ENCODE measurements at regions not wholly inside any gene's neighbourhood (a gene's known extent, or its start where the extent isn't known, plus 50 kb on each side); places are given as distances from the start of the nearest gene placed in this dataset.
"Not testable (repeated sequence)": the region's sequence is repeated elsewhere in the genome, so short reads cannot be mapped to it uniquely, and the experiment has no call there.

GRCh38 chr15:25248583-25249235, 190.1 kb downstream of the UBE3A start:
- DNase-seq (ENCODE audit: low spot score): no peak

- DNase-seq (ENCODE audit: low spot score): no peak
These were observed 189.4 kb downstream of the UBE3A start for GRCh38 chr15:25249236-25250010.

DNA sequence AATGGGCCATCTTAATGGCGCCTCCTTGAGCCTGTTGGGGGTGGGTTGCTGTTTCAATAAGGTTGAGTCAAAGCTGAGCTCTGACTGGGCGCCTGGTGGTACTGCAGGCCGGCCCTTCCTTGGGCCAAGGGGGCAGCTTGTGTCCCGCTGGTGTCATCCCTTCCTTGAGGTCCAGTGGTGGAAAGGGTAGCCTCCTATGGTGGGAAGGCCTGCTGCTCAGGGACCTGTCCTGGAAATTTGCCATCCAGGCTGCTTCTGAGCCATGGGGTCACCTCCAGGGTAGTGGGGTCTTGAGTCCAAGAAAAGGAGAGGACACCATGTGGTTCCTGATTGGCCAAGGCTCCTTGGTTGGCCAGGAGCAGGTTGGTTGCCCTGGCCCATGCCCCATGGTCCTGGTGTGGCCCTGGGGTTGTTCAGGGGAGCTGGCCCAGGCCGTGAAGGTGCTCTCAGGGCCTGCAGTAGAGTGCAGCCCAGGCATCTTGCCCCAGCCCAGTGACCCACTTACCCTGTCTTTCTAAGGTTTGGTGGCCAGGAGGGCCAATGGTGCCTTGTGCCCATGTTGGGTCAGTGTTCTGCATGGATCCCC, 188.7 kb downstream of the UBE3A start:
- no peak for DNase-seq (ENCODE audit: low spot score)

DNA sequence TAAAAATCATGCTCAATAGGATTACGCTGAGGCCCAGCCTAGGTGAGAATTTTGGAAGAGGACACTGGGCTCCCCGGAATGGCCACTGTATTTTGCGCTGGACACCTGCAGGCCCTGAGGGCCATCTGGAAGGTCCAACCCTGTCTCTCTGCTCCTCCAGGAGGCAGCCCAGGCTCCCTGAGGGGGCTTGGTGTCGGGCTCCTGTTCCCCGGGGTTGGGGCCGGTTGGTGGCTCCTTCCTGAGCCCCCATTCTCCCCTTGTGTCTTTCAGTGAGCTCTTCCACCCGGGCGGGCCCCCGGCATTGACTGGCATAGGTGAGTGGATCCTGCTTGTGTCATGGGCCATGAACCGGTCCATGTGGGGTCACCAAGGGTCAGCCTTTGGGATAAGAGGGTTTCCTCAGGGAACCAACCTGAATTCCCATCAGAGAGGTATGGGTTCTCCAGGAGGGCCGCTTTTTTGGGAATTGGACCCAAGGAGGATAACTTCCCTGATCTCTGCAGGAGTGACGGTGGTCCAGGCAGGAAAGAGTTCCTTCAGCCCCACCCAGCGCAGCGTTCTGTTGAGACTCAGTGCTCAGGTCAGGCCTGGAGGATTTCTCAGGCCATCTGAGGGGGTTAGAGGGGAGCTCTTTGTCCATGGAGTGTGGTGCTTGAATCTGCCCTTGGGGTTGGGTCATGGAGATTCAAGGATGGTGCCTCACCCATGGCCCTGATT, 187.8 kb downstream of the UBE3A start:
- no peak for DNase-seq (ENCODE audit: low spot score)

DNA sequence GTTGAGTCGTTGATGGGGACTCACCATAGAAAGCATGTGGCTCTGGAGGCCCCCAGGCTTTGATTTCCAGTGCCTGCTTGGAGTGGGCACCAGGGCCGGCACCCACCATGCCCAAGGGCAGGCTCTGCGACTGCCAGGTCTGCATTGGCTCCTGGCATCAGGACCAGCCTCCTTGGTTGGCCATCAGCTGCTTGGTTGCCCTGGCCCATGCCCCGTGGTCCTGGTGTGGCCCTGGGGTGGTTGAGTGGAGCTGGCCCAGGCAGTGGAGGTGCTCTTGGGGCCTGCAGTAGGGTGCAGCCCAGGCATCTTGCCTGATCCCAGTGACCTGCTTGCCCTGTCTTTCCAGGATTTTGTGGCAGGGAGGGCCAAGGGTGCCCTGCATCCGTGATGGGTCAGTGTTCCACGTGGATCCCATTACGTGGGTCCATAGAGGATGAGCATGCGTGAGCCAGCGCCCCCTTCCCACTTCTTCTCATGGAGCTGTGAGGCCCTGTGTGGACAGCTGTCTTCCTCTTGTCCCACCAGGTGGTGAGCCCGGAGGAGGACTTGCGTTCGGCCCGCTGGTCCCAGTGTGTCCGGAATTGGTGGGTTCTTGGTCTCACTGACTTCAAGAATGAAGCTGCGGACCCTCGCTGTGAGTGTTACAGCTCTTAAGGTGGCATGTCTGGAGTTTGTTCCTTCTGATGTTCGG, 187.0 kb downstream of the UBE3A start:
- no peak for DNase-seq (ENCODE audit: low spot score)

DNA sequence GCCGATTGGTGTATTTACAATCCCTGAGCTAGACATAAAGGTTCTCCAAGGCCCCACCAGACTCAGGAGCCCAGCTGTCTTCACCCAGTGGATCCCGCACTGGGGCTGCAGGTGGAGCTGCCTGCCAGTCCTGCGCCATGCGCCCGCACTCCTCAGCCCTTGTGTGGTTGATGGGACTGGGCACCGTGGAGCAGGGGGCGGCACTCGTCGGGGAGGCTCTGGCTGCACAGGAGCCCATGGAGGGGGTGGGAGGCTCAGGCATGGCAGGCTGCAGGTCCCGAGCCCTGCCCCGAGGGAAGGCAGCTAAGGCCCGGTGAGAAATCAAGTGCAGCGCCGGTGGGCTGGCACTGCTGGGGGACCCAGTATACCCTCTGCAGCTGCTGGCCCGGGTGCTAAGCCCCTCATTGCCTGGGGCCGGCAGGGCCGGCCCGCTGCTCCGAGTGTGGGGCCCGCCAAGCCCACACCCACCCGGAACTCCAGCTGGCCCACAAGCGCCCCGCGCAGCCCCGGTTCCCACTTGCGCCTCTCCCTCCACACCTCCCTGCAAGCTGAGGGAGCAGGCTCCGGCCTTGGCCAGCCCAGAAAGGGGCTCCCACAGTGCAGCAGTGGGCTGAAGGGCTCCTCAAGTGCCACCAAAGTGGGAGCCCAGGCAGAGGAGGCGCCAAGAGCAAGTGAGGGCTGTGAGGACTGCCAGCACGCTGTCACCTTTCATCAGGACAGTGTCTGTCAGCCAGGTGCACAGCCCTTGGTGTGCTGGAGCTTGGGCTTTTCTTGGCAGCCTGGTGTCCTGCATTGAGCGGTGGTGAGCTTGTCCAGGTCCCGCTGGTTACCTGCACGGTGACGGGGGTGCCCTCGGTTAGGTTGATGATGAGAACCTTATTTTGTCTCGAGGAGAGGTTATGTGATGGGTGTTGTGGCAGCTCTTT, 185.5 kb downstream of the UBE3A start:
- not testable (repeated sequence) for DNase-seq (ENCODE audit: low spot score)

GRCh38 chr15:25268166-25268565, 170.7 kb downstream of the UBE3A start:
- peak; percentile 38 for DNase-seq (ENCODE audit: low spot score)

All from NAMALWA (cell line).